Fibroblast of villous mesenchyme (primary cell): ENCODE measurements at regions not wholly inside any gene's neighbourhood (a gene's known extent, or its start where the extent isn't known, plus 50 kb on each side); places are given as distances from the start of the nearest gene placed in this dataset.

Source experiments
- DNase-seq: peaks from one replicate; pipeline ENCODE4 v3.0.0-alpha.2; 2010; ENCODE audit warnings: low read depth
- H3K4me3 ChIP-seq: 2 replicates; pipeline ENCODE4 v1.5.1; 2011; ENCODE audit warnings: low read depth, mild to moderate bottlenecking, low read length
- TF ChIP-seq, protein P1 (sequence below): IDR thresholded peaks from 2 replicates; pipeline ENCODE4 v1.5.1; 2012; ENCODE audit warnings: low read depth, mild to moderate bottlenecking, low read length; ENCODE audit not compliant: insufficient read depth

DNA sequence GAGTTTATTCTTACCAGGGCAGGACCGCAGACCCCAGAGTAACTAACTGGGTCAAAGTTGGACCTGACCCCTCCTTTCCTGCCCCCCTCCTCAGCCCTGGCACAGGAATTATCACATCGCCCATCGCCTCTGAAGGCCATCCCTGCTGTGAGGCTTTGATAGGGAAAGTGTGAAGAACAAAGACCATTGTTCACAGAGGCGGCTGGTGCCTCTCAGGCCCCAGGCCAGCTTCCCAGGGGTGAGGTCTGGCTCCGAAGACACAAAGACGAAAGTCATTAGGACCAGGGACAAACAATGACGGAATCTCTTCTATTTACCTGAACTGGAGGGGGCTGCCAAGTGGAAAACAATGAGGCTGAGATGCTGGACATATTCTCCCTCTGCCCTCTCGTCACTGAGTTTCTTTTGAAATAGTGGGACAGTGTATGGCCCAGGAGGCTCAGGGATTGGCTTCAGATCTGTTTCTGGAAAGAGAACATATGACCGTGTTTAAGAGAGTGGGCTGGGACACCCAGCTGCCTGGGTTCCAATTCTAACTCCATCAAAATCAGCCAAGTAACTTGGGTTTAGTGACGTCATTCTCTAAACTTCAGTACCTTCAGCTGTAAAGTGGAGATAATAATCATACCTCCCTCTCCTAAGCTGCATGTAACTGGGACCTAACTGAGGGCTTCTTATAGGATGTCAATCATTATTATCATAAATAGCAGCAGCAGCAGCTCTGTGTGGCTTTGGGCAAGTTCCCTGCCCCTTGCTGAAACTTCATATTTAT, 769.4 kb downstream of the MED13L start:
- no peak for DNase-seq
- TF ChIP-seq, protein P1, sequence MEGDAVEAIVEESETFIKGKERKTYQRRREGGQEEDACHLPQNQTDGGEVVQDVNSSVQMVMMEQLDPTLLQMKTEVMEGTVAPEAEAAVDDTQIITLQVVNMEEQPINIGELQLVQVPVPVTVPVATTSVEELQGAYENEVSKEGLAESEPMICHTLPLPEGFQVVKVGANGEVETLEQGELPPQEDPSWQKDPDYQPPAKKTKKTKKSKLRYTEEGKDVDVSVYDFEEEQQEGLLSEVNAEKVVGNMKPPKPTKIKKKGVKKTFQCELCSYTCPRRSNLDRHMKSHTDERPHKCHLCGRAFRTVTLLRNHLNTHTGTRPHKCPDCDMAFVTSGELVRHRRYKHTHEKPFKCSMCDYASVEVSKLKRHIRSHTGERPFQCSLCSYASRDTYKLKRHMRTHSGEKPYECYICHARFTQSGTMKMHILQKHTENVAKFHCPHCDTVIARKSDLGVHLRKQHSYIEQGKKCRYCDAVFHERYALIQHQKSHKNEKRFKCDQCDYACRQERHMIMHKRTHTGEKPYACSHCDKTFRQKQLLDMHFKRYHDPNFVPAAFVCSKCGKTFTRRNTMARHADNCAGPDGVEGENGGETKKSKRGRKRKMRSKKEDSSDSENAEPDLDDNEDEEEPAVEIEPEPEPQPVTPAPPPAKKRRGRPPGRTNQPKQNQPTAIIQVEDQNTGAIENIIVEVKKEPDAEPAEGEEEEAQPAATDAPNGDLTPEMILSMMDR: no peak
- H3K4me3 ChIP-seq: no peak overlapping the region

DNA sequence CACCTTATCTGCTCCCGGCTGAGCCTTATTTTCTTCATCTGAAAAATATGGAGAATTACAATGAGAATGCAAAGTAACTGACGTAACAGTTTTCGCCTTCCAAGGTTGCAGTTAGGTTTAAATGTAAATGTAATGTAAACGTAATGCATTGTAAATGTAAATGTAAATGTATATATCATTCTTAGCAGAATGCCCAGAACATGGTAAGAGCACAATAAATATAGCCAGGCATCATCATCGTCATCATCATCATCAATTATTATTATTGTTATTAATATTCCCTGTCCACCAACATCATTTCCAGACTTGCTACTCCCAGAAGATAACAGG, 770.0 kb downstream of the MED13L start:
- H3K4me3 ChIP-seq: no peak overlapping the region
- TF ChIP-seq, protein P1: no peak
- DNase-seq: no peak

DNA sequence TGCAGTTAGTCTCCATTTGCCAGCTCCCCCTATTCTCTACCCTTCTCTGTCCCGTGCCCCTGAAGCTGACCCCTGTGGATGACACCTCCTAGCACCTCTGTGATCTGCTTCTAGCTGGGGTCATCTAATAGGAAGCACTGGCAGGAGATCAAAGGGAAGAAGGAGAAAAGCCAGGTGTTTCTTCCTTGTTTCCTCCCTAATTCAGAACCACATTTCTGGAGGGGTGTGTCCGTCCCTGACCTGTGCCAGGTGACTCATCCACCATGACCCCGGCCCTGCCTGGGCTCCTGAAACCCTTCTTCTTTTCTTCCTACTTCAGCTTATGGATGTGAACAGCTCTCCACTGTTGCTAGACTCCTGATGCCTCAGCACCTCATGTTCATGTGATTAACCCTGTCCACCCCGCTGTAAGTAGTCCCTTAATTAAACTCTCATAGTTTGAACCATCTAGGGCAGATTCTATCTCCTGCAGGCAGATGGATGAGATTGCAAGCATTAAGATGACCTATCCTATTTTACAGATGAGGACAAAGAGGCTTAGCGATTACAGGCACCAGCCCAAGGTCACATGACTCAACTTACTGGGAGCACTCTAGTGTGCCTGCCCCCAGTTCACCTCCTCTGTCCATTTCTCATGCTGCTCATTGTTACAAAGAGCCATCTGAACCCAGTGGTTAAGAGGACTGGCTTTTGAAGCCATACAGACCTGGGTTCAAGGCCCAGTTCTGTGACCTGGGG, 770.5 kb downstream of the MED13L start:
- no peak overlapping the region for H3K4me3 ChIP-seq
- TF ChIP-seq, protein P1: no peak
- no peak for DNase-seq

DNA sequence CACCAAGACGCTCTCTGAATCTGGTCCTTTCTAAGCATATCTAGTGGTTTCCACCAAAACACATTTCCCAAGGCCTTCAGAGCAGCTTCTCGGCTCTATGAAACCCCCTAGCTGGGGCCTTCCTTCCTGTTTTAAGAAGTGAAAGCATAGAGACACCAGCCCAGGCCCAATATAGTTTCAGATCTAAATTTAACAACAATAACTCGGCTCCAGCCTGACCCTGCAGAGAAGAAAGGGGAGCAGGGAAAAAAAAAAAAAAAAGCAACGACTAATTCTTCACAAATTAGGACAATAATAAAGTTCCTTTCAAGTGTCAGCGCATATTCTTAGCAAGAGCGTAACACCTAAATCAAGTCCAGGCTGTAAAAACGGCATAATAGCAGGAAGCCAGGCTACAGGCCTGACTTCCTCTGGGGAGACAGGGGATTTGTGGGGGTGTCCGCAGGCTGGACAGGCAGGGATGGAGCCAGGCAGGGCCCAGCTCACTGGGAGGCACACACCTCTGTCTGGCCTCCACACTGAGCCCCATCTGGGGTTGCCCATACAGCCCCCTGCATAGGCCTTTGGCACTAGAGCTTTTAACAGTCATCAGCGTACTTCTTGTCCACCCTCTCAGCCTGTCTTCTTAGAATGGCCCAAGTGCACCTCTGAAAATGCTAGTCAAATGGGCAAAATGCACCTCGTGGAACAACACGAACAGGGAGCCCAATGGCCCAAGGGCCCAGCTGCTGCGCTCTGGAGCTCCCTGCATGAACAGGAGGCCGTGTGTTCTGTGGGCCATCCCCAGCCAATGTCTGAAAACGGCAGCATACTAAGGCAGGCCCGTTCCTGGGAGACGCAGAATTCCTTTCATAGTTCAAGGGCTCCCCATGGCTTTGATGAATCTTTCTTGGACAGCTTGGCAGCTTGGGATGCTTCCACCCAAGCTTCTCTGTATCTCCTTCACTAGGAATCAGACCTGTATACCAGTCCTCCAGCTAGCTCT, 772.9 kb downstream of the MED13L start:
- TF ChIP-seq, protein P1: no peak
- no peak for DNase-seq

DNA sequence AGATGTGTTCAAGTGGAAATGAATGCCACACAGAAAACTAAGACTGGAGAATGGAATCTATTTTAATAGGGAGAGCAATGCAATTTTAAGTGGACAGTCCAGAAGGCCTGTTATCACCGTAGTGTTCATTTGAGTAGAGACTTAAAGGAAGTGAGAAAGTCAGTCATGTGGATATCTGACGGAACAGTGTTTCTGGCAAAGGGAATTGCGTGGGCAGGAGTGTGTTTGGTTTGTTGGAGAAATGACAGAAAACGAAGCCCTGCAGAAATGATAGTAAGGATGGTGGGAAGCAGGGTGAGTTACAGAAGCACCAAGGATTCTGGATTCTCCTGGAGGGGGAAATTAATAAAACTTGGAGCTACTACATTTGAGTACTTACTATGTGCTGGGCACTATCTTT, 776.6 kb downstream of the MED13L start:
- no peak for DNase-seq
- TF ChIP-seq, protein P1: no peak
- no peak overlapping the region for H3K4me3 ChIP-seq

More for the DNA sequence above, 772.9 kb downstream of the MED13L start:
- H3K4me3 ChIP-seq: no peak overlapping the region

DNA sequence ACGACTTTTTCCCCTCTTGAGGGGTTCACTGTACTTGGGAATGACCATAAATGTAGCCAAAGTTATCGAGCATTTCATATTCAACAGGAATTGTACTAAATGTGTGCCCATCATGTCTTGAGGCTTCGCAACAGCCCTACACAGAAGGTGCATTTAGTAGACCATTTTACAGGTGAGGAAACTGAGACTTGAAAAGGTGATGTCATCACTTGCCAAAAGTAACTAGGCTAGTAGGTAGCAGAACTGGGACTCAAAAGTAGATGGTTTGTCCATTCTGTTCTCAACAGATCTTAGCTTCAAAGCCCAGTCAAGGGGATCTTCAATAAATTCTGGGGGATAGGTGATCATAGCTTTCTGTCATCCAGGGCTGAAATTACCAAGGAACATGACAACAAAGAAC, 782.2 kb downstream of the MED13L start:
- TF ChIP-seq, protein P1: no peak
- H3K4me3 ChIP-seq: no peak overlapping the region

More for the DNA sequence above, 782.2 kb downstream of the MED13L start:
- DNase-seq: no peak
